ENCODE measurements at regions not wholly inside any gene's neighbourhood (a gene's known extent, or its start where the extent isn't known, plus 50 kb on each side); places are given as distances from the start of the nearest gene placed in this dataset.

- Histone ChIP-seq H3K36me3 (no peaks in the 10 kb centered on the region), H3K4me1 (no peaks in the 10 kb centered on the region), H3K27ac (no peak overlapping the region), H3K27me3 (no peaks in the 10 kb centered on the region), H3K4me3 (no peak overlapping the region), H3K9me3 (no peaks in the 10 kb centered on the region)
- intact Hi-C loops (cut with DNase I; ENCODE audit: low total_unique reads), result no loop called here
- WGBS, 2 donors (ENCODE audit: low coverage in 1 of 2), result 77 to 79% methylated on average over 4 to 7 of the region's 7 CpGs
- TF ChIP-seq POLR2AphosphoS5 (IDR thresholded peaks at IDR 0.05), result no peak
- no peak for TF ChIP-seq CTCF (IDR thresholded peaks at IDR 0.05)
- no peak for TF ChIP-seq EP300 (IDR thresholded peaks at IDR 0.05; ENCODE audit: low read depth)
- no peak for TF ChIP-seq POLR2A (IDR thresholded peaks at IDR 0.05)
- DNase-seq, result no peak
- in situ Hi-C loops (cut with MboI; ENCODE audit: low pct_ligation_motif_present in 1 of 4, low pct_unique_long_range_greater_than_20kb in 1 of 4, low sequenced_read_pairs in 3 of 4), result no loop called here
Measured at GRCh38 chr16:6828690-6829089, 504.0 kb upstream of the RBFOX1 start.

GRCh38 chr16:6827931-6828330, 504.7 kb upstream of the RBFOX1 start:
- no peak for DNase-seq
- no peaks in the 10 kb centered on the region for H3K4me1 ChIP-seq
- 52% methylated on average over 1 of the region's 1 CpG; no CpG with 5 or more reads in 1 of the 2 donors for WGBS, 2 donors (ENCODE audit: low coverage in 1 of 2)
- TF ChIP-seq EP300 (IDR thresholded peaks at IDR 0.05; ENCODE audit: low read depth), result no peak
- TF ChIP-seq CTCF (IDR thresholded peaks at IDR 0.05), result no peak
- intact Hi-C loops (cut with DNase I; ENCODE audit: low total_unique reads) (no loop called here), in situ Hi-C loops (cut with MboI; ENCODE audit: low pct_ligation_motif_present in 1 of 4, low pct_unique_long_range_greater_than_20kb in 1 of 4, low sequenced_read_pairs in 3 of 4) (no loop called here)
- no peak overlapping the region for H3K27ac ChIP-seq
- no peaks in the 10 kb centered on the region for H3K36me3 ChIP-seq
- no peaks in the 10 kb centered on the region for H3K27me3 ChIP-seq
- H3K9me3 ChIP-seq, result no peaks in the 10 kb centered on the region
- no peak overlapping the region for H3K4me3 ChIP-seq

GRCh38 chr16:6827267-6827666, 505.4 kb upstream of the RBFOX1 start:
- 59 to 90% methylated on average over 2 to 4 of the region's 4 CpGs for WGBS, 2 donors (ENCODE audit: low coverage in 1 of 2)
- Histone ChIP-seq H3K27me3 (no peaks in the 10 kb centered on the region), H3K4me1 (no peaks in the 10 kb centered on the region), H3K9me3 (no peaks in the 10 kb centered on the region), H3K4me3 (no peak overlapping the region), H3K36me3 (no peaks in the 10 kb centered on the region), H3K27ac (no peak overlapping the region)
- DNase-seq, result peak; percentile 6
- in situ Hi-C loops (cut with MboI; ENCODE audit: low pct_ligation_motif_present in 1 of 4, low pct_unique_long_range_greater_than_20kb in 1 of 4, low sequenced_read_pairs in 3 of 4) (no loop called here), intact Hi-C loops (cut with DNase I; ENCODE audit: low total_unique reads) (no loop called here)
- TF ChIP-seq CTCF (IDR thresholded peaks at IDR 0.05), result no peak
- TF ChIP-seq POLR2A (IDR thresholded peaks at IDR 0.05), result no peak
- TF ChIP-seq EP300 (IDR thresholded peaks at IDR 0.05; ENCODE audit: low read depth), result no peak
- no peak for TF ChIP-seq POLR2AphosphoS5 (IDR thresholded peaks at IDR 0.05)

GRCh38 chr16:6822041-6822440, 510.6 kb upstream of the RBFOX1 start:
- H3K27me3 ChIP-seq, result no peaks in the 10 kb centered on the region
- H3K27ac ChIP-seq, result no peak overlapping the region
- TF ChIP-seq EP300 (IDR thresholded peaks at IDR 0.05; ENCODE audit: low read depth), result no peak
- TF ChIP-seq POLR2A (IDR thresholded peaks at IDR 0.05), result no peak
- no peak for TF ChIP-seq CTCF (IDR thresholded peaks at IDR 0.05)
- no peak for TF ChIP-seq POLR2AphosphoS5 (IDR thresholded peaks at IDR 0.05)
- intact Hi-C loops (cut with DNase I; ENCODE audit: low total_unique reads), result no loop called here
- H3K4me1 ChIP-seq, result no peaks in the 10 kb centered on the region
- in situ Hi-C loops (cut with MboI; ENCODE audit: low pct_ligation_motif_present in 1 of 4, low pct_unique_long_range_greater_than_20kb in 1 of 4, low sequenced_read_pairs in 3 of 4), result no loop called here
- no peak for DNase-seq
- no peaks in the 10 kb centered on the region for H3K36me3 ChIP-seq
- WGBS, 2 donors (ENCODE audit: low coverage in 1 of 2), result 76 to 83% methylated on average over 2 to 4 of the region's 4 CpGs
- no peak overlapping the region for H3K4me3 ChIP-seq
- no peaks in the 10 kb centered on the region for H3K9me3 ChIP-seq

Measured in transverse colon (tissue), 4 donors.